ENCODE measurements at regions not wholly inside any gene's neighbourhood (a gene's known extent, or its start where the extent isn't known, plus 50 kb on each side); places are given as distances from the start of the nearest gene placed in this dataset.
"Not testable (repeated sequence)": the region's sequence is repeated elsewhere in the genome, so short reads cannot be mapped to it uniquely, and the experiment has no call there.

- Mint-ChIP-seq H3K27me3 (ENCODE audit: low read depth) (no peaks in the 10 kb centered on the region), H3K4me3 (no peak overlapping the region)
Observed at GRCh38 chr10:111646021-111646420, 537.5 kb downstream of the GPAM start.

GRCh38 chr10:111648046-111648445, 535.5 kb downstream of the GPAM start:
- no peak overlapping the region for H3K27ac Mint-ChIP-seq (ENCODE audit: unreplicated experiment)
- H3K4me3 Mint-ChIP-seq: no peak overlapping the region
- DNase-seq (ENCODE audit: low read depth, low spot score): no peak
- peaks cover 20% of the 10 kb centered on the region for H3K9me3 Mint-ChIP-seq
- H3K4me1 Mint-ChIP-seq: peaks cover 8% of the 10 kb centered on the region
- H3K36me3 Mint-ChIP-seq (ENCODE audit: low read depth): peaks cover 7% of the 10 kb centered on the region
- H3K27me3 Mint-ChIP-seq (ENCODE audit: low read depth): peaks cover 2% of the 10 kb centered on the region
- TF ChIP-seq CTCF (conservative IDR thresholded peaks at IDR 0.05): no peak

More at GRCh38 chr10:111646021-111646420, 537.5 kb downstream of the GPAM start:
- H3K9me3 Mint-ChIP-seq: peaks cover 16% of the 10 kb centered on the region
- peaks cover 8% of the 10 kb centered on the region for H3K4me1 Mint-ChIP-seq
- no peak for DNase-seq (ENCODE audit: low read depth, low spot score)
- no peak overlapping the region for H3K27ac Mint-ChIP-seq (ENCODE audit: unreplicated experiment)
- no peak for TF ChIP-seq CTCF (conservative IDR thresholded peaks at IDR 0.05)
- H3K36me3 Mint-ChIP-seq (ENCODE audit: low read depth): peaks cover 7% of the 10 kb centered on the region

GRCh38 chr10:111649080-111649479, 534.5 kb downstream of the GPAM start:
- H3K4me1 Mint-ChIP-seq; H3K27me3 Mint-ChIP-seq (ENCODE audit: low read depth); H3K4me3 Mint-ChIP-seq; H3K27ac Mint-ChIP-seq (ENCODE audit: unreplicated experiment); H3K36me3 Mint-ChIP-seq (ENCODE audit: low read depth); DNase-seq (ENCODE audit: low read depth, low spot score): not testable (repeated sequence)
- H3K9me3 Mint-ChIP-seq: peaks cover 20% of the 10 kb centered on the region

- H3K9me3 Mint-ChIP-seq: peaks cover 20% of the 10 kb centered on the region
- peaks cover 7% of the 10 kb centered on the region for H3K36me3 Mint-ChIP-seq (ENCODE audit: low read depth)
- H3K4me1 Mint-ChIP-seq: peaks cover 8% of the 10 kb centered on the region
- no peak overlapping the region for H3K4me3 Mint-ChIP-seq
- H3K27ac Mint-ChIP-seq (ENCODE audit: unreplicated experiment): no peak overlapping the region
- peaks cover 6% of the 10 kb centered on the region for H3K27me3 Mint-ChIP-seq (ENCODE audit: low read depth)
- no peak for DNase-seq (ENCODE audit: low read depth, low spot score)
- TF ChIP-seq CTCF (conservative IDR thresholded peaks at IDR 0.05): no peak
Observed at GRCh38 chr10:111650088-111650487, 533.5 kb downstream of the GPAM start.

- no peak for DNase-seq (ENCODE audit: low read depth, low spot score)
- Mint-ChIP-seq H3K4me3 (no peak overlapping the region), H3K9me3 (peaks cover 4% of the 10 kb centered on the region), H3K27ac (ENCODE audit: unreplicated experiment) (no peak overlapping the region), H3K27me3 (ENCODE audit: low read depth) (peaks cover 12% of the 10 kb centered on the region), H3K4me1 (no peaks in the 10 kb centered on the region), H3K36me3 (ENCODE audit: low read depth) (no peaks in the 10 kb centered on the region)
- no peak for TF ChIP-seq CTCF (conservative IDR thresholded peaks at IDR 0.05)
Observed at GRCh38 chr10:111656066-111656465, 527.5 kb downstream of the GPAM start.

GRCh38 chr10:111677759-111678158, 505.8 kb downstream of the GPAM start:
- DNase-seq (ENCODE audit: low read depth, low spot score): no peak
- no peak overlapping the region for H3K4me3 Mint-ChIP-seq
- TF ChIP-seq CTCF (conservative IDR thresholded peaks at IDR 0.05): no peak
- H3K27me3 Mint-ChIP-seq (ENCODE audit: low read depth): no peaks in the 10 kb centered on the region
- H3K36me3 Mint-ChIP-seq (ENCODE audit: low read depth): no peaks in the 10 kb centered on the region
- peaks cover under 1% of the 10 kb centered on the region for H3K9me3 Mint-ChIP-seq
- no peaks in the 10 kb centered on the region for H3K4me1 Mint-ChIP-seq
- H3K27ac Mint-ChIP-seq (ENCODE audit: unreplicated experiment): no peak overlapping the region

Measured in neural crest cell (in vitro differentiated cells).